MM.1S (cell line): ENCODE measurements at regions not wholly inside any gene's neighbourhood (a gene's known extent, or its start where the extent isn't known, plus 50 kb on each side); places are given as distances from the start of the nearest gene placed in this dataset.

Experiments
- DNase-seq: peaks from one replicate; pipeline ENCODE4 v3.0.0-alpha.2; 2015
- H2AFZ ChIP-seq: fragments of 300-600 bp; sonication (generic); 2 replicates; pipeline ENCODE4 v1.6.0; 2016; ENCODE audit warnings: antibody characterized with exemption, low read length
- H3F3A ChIP-seq: fragments of 300-600 bp; sonication (generic); 2 replicates; pipeline ENCODE4 v1.6.1; 2016; ENCODE audit warnings: mild to moderate bottlenecking, antibody characterized with exemption, low read length, moderate library complexity, mixed read lengths; ENCODE audit not compliant: insufficient read depth
- H3K27ac ChIP-seq: fragments of 300-600 bp; sonication (generic); 2 replicates; pipeline ENCODE4 v1.5.1; 2016; ENCODE audit warnings: mild to moderate bottlenecking, low read length
- H3K27me3 ChIP-seq: fragments of 300-600 bp; sonication (generic); replicated peaks from 2 replicates; pipeline ENCODE4 v1.6.0; 2016; ENCODE audit warnings: low read length; ENCODE audit not compliant: insufficient read depth
- H3K36me3 ChIP-seq: fragments of 300-600 bp; sonication (generic); replicated peaks from 2 replicates; pipeline ENCODE4 v1.6.1; 2016; ENCODE audit warnings: mild to moderate bottlenecking, low read length, mixed read lengths; ENCODE audit not compliant: insufficient read depth
- H3K4me1 ChIP-seq: fragments of 300-600 bp; sonication (generic); 2 replicates; pipeline ENCODE4 v1.6.1; 2016; ENCODE audit warnings: low read length, mixed read lengths
- H3K4me2 ChIP-seq: fragments of 300-600 bp; sonication (generic); 2 replicates; pipeline ENCODE4 v1.6.0; 2016; ENCODE audit warnings: low read depth, low read length
- H3K4me3 ChIP-seq: fragments of 300-600 bp; sonication (generic); 2 replicates; pipeline ENCODE4 v1.5.1; 2016; ENCODE audit warnings: low read length, mixed read lengths
- H3K79me2 ChIP-seq: fragments of 300-600 bp; sonication (generic); 2 replicates; pipeline ENCODE4 v1.6.1; 2016; ENCODE audit warnings: mixed run types, low read length, mixed read lengths
- H3K9ac ChIP-seq: fragments of 300-600 bp; sonication (generic); 2 replicates; pipeline ENCODE4 v1.6.1; 2016; ENCODE audit warnings: low read length, mixed read lengths
- H3K9me2 ChIP-seq: fragments of 300-600 bp; sonication (generic); replicated peaks from 2 replicates; pipeline ENCODE4 v1.6.1; 2016; ENCODE audit warnings: mild to moderate bottlenecking, low read length, mixed read lengths; ENCODE audit not compliant: insufficient read depth
- H3K9me3 ChIP-seq: fragments of 300-600 bp; sonication (generic); replicated peaks from 2 replicates; pipeline ENCODE4 v1.6.1; 2016; ENCODE audit warnings: mild to moderate bottlenecking, low read length, mixed read lengths; ENCODE audit not compliant: insufficient read depth
- H4K20me1 ChIP-seq: fragments of 300-600 bp; sonication (generic); 2 replicates; pipeline ENCODE4 v1.6.1; 2016; ENCODE audit warnings: mild to moderate bottlenecking, low read length, moderate library complexity, mixed read lengths; ENCODE audit not compliant: insufficient read depth
- CTCF ChIP-seq: fragments of 300-600 bp; sonication (generic); IDR thresholded peaks from 2 replicates; pipeline ENCODE4 v1.5.1; 2016; ENCODE audit warnings: antibody characterized with exemption, low read length, mixed read lengths
- EZH2 ChIP-seq: fragments of 300-600 bp; sonication (generic); optimal IDR thresholded peaks from 2 replicates; pipeline ENCODE3; 2017; ENCODE audit warnings: low read depth, mild to moderate bottlenecking, antibody characterized with exemption, low read length, mixed read lengths
- EZH2phosphoT487 ChIP-seq: fragments of 300-600 bp; sonication (generic); IDR thresholded peaks from 2 replicates; pipeline ENCODE4 v1.6.1; 2018; ENCODE audit warnings: antibody characterized with exemption, low read length

- no peaks in the 10 kb centered on the region for H3K9me2 ChIP-seq
- H3K9me3 ChIP-seq = no peaks in the 10 kb centered on the region
- no peaks in the 10 kb centered on the region for H4K20me1 ChIP-seq
- no peaks in the 10 kb centered on the region for H3K79me2 ChIP-seq
- H3K36me3 ChIP-seq = no peaks in the 10 kb centered on the region
- H3K4me2 ChIP-seq = no peak overlapping the region
- no peaks in the 10 kb centered on the region for H3K27me3 ChIP-seq
- no peak overlapping the region for H3K4me3 ChIP-seq
- H3K27ac ChIP-seq = no peak overlapping the region
- no peak overlapping the region for H2AFZ ChIP-seq
- H3K9ac ChIP-seq = no peak overlapping the region
- TF ChIP-seq CTCF (no peak), EZH2phosphoT487 (no peak), EZH2 (no peak)
- H3K4me1 ChIP-seq = no peaks in the 10 kb centered on the region
- no peak for DNase-seq
- no peaks in the 10 kb centered on the region for H3F3A ChIP-seq
These were observed 244.7 kb downstream of the RRAGC start for GRCh38 chr1:38614861-38615260.

GRCh38 chr1:38613996-38614395 is 245.6 kb downstream of the RRAGC start:
- no peak overlapping the region for H3K4me3 ChIP-seq
- DNase-seq = no peak
- no peaks in the 10 kb centered on the region for H3K36me3 ChIP-seq
- H3K27me3 ChIP-seq = no peaks in the 10 kb centered on the region
- no peak overlapping the region for H2AFZ ChIP-seq
- H3K4me1 ChIP-seq = no peaks in the 10 kb centered on the region
- no peak for TF ChIP-seq EZH2phosphoT487
- TF ChIP-seq CTCF = no peak
- TF ChIP-seq EZH2 = no peak
- no peaks in the 10 kb centered on the region for H3F3A ChIP-seq
- H3K9me3 ChIP-seq = no peaks in the 10 kb centered on the region
- H3K27ac ChIP-seq = no peak overlapping the region
- H4K20me1 ChIP-seq = no peaks in the 10 kb centered on the region
- no peaks in the 10 kb centered on the region for H3K9me2 ChIP-seq
- no peaks in the 10 kb centered on the region for H3K79me2 ChIP-seq
- H3K4me2 ChIP-seq = no peak overlapping the region
- no peak overlapping the region for H3K9ac ChIP-seq

GRCh38 chr1:38612951-38613350 is 246.6 kb downstream of the RRAGC start:
- no peaks in the 10 kb centered on the region for H3K79me2 ChIP-seq

More at GRCh38 chr1:38612951-38613350, 246.6 kb downstream of the RRAGC start:
- no peak for TF ChIP-seq EZH2phosphoT487
- no peak for TF ChIP-seq CTCF
- TF ChIP-seq EZH2 = no peak
- Histone ChIP-seq H3K9ac (no peak overlapping the region), H2AFZ (no peak overlapping the region), H4K20me1 (no peaks in the 10 kb centered on the region), H3K4me3 (no peak overlapping the region), H3K9me2 (no peaks in the 10 kb centered on the region), H3K27ac (no peak overlapping the region), H3K9me3 (no peaks in the 10 kb centered on the region), H3K27me3 (no peaks in the 10 kb centered on the region), H3K4me2 (no peak overlapping the region), H3F3A (no peaks in the 10 kb centered on the region), H3K4me1 (no peaks in the 10 kb centered on the region), H3K36me3 (no peaks in the 10 kb centered on the region)
- no peak for DNase-seq
